Peyer's patch (tissue), 4 donors: ENCODE measurements at regions not wholly inside any gene's neighbourhood (a gene's known extent, or its start where the extent isn't known, plus 50 kb on each side); places are given as distances from the start of the nearest gene placed in this dataset.

Experiments
- CTCF ChIP-seq, 6 experiments: fragments of 450-650 bp in 4 of 6; fragments of 200-600 bp in 2 of 6; sonication (generic) in 1 of 6; IDR thresholded peaks; one replicate each; pipeline ENCODE4 v1.5.1; 2017 to 2019; ENCODE audit warnings: antibody characterized with exemption in 6 of 6, mild to moderate bottlenecking in 3 of 6, moderate library complexity in 1 of 6
- POLR2A ChIP-seq, 2 donors: fragments of 450-650 bp; IDR thresholded peaks; one replicate each; pipeline ENCODE4 v1.5.1; 2017; ENCODE audit warnings: antibody characterized with exemption in 2 of 2, mild to moderate bottlenecking in 2 of 2, moderate library complexity in 2 of 2

- TF ChIP-seq CTCF (IDR thresholded peaks at IDR 0.05) (no peak), POLR2A (IDR thresholded peaks at IDR 0.05) (no peak)
Observed at GRCh38 chr13:30039511-30039911, 189.1 kb upstream of the UBL3 start.
